PFSK-1 (cell line): ENCODE measurements at regions not wholly inside any gene's neighbourhood (a gene's known extent, or its start where the extent isn't known, plus 50 kb on each side); places are given as distances from the start of the nearest gene placed in this dataset.

Experiments
- FOXP2 ChIP-seq: optimal IDR thresholded peaks from 2 replicates; pipeline ENCODE3; 2011; ENCODE audit warnings: borderline replicate concordance, control low read depth, inconsistent platforms; ENCODE audit not compliant: insufficient read depth; ENCODE audit errors: extremely low read length, extremely low read depth
- POLR2AphosphoS5 ChIP-seq: IDR thresholded peaks from 2 replicates; pipeline ENCODE4 v1.6.1; 2012; ENCODE audit warnings: low read depth, mild to moderate bottlenecking, control low read depth, low read length, moderate library complexity
- REST ChIP-seq, 2 experiments: IDR thresholded peaks; 2 replicates each; pipeline versions ENCODE4 v1.6.1 to v1.8.0; 2011 to 2012; ENCODE audit warnings: low read depth in 2 of 2, low read length in 2 of 2, control low read depth in 1 of 2, inconsistent platforms in 1 of 2, mild to moderate bottlenecking in 1 of 2, moderate library complexity in 1 of 2; ENCODE audit not compliant: insufficient read depth in 1 of 2
- SIN3A ChIP-seq: IDR thresholded peaks from 2 replicates; pipeline ENCODE4 v1.6.1; 2012; ENCODE audit warnings: mild to moderate bottlenecking, low read length, moderate library complexity, borderline replicate concordance; ENCODE audit not compliant: insufficient read depth
- TAF1 ChIP-seq: IDR thresholded peaks from 2 replicates; pipeline ENCODE4 v1.6.1; 2012; ENCODE audit warnings: low read length, control low read depth, borderline replicate concordance; ENCODE audit not compliant: insufficient read depth

DNA sequence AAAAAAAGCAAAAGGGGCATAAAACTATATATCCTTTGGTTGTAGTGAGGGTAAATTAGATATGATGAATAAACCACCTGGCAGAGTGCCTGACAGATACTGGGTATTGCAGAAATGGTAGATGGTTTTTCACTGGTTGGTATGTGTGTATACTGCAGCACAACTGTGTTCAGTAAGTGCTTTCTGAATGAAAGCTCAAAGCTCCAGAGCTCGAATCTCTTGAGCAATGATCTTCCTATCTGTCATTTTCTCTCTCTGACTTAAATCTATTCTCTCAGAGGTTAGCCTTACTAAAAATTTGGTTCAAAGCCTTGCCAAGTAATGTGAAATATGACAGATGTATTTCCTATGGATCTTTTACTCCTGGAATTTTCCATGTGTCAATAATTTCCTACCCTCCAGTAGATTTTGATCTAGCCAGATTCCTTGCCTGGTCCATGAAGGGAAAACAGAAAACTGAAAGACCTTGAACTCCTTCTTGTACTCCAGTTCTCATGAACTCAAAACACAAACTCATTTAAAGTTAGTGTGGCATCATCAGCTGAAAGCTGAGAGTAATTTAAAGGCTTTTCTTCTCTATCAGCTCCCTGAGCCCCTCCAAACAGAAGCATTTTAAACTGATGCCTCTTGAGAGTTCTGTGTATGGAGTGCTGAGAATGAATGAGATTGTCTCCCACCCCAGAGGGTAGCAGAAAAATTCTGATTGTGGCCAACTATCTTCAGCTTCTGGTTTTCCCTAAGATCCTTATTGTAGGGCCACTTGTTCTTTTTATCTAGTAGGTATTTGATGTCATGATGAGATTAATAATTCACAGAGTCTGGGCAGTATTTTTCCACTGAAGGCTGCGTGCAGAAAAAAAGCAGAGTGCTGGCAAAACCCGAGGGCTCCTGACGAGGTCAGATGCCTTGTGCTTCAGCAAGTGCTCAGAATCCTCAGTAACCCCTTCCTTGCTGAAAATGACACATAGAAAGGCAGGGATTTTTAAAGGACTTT, 363.4 kb upstream of the BOD1L1 start:
- TF ChIP-seq POLR2AphosphoS5 (no peak), REST (IDR thresholded peaks at IDR 0.05; ENCODE audit: insufficient read depth in 1 of 2, low read depth in 2 of 2, low read length in 2 of 2) (no peak), TAF1 (no peak), SIN3A (no peak), FOXP2 (no peak)
